OCI-LY7 (cell line): ENCODE measurements at regions not wholly inside any gene's neighbourhood (a gene's known extent, or its start where the extent isn't known, plus 50 kb on each side); places are given as distances from the start of the nearest gene placed in this dataset.

ENCODE experiments used
- BruUV-seq: library from RNA; stranded (reverse); fragments of 400-500 nt; replicated peaks from 2 replicates; lab custom pipeline; 2021; lab: Mats Ljungman, UMichigan
- CTCF ChIA-PET: fragments of 300-600 bp; sonication (Branson Sonifier 250); formaldehyde crosslinking; loops from one replicate; lab custom pipeline; 2022; ENCODE audit warnings: antibody characterized with exemption; ENCODE audit not compliant: unreplicated experiment; lab: Charles Lee
- POLR2A ChIA-PET: fragments of 300-600 bp; sonication (Branson Sonifier 250); formaldehyde crosslinking; loops from one replicate; lab custom pipeline; 2022; ENCODE audit warnings: antibody characterized with exemption; lab: Charles Lee
- DNase-seq: peaks from one replicate; pipeline ENCODE4 v3.0.0-alpha.2; 2015; ENCODE audit warnings: low spot score
- H2AFZ ChIP-seq: fragments of 200-600 bp; sonication (generic), shearing (Covaris generic); 2 replicates; pipeline ENCODE4 v1.6.1; 2014; ENCODE audit warnings: mild to moderate bottlenecking, antibody characterized with exemption, low read length, moderate library complexity
- H3K27ac ChIP-seq: fragments of 200-600 bp; sonication (generic); 2 replicates; pipeline ENCODE4 v1.5.1; 2014; ENCODE audit warnings: mixed run types, low read depth, mild to moderate bottlenecking, moderate library complexity, low read length, inconsistent platforms; ENCODE audit not compliant: poor library complexity, severe bottlenecking
- H3K36me3 ChIP-seq: fragments of 200-600 bp; sonication (generic); 2 replicates; pipeline ENCODE4 v1.6.1; 2014; ENCODE audit warnings: mild to moderate bottlenecking, antibody characterized with exemption, low read length, moderate library complexity, mixed read lengths; ENCODE audit not compliant: insufficient read depth
- H3K4me1 ChIP-seq: fragments of 200-600 bp; sonication (generic); 2 replicates; pipeline ENCODE4 v1.5.1; 2014; ENCODE audit warnings: mild to moderate bottlenecking, low read length; ENCODE audit not compliant: insufficient read depth, poor library complexity, severe bottlenecking
- H3K4me2 ChIP-seq: fragments of 200-600 bp; sonication (generic); 2 replicates; pipeline ENCODE4 v1.6.1; 2014; ENCODE audit warnings: mild to moderate bottlenecking, low read length
- H3K4me3 ChIP-seq: fragments of 200-600 bp; sonication (generic); 2 replicates; pipeline ENCODE4 v1.5.1; 2014; ENCODE audit warnings: mild to moderate bottlenecking, low read depth, low read length; ENCODE audit not compliant: poor library complexity, severe bottlenecking
- H3K79me2 ChIP-seq: fragments of 200-600 bp; sonication (generic); 2 replicates; pipeline ENCODE4 v1.6.1; 2016; ENCODE audit warnings: low read depth, mild to moderate bottlenecking, low read length, moderate library complexity, mixed read lengths; ENCODE audit not compliant: insufficient read depth
- H3K9me2 ChIP-seq: fragments of 200-600 bp; sonication (generic); 2 replicates; pipeline ENCODE4 v1.6.1; 2016; ENCODE audit warnings: mild to moderate bottlenecking, low read length, mixed read lengths; ENCODE audit not compliant: insufficient read depth
- H3K9me3 ChIP-seq: fragments of 200-600 bp; sonication (generic); 2 replicates; pipeline ENCODE4 v1.6.1; 2014; ENCODE audit warnings: mild to moderate bottlenecking, mixed run types, low read length, mixed read lengths
- H4K20me1 ChIP-seq: fragments of 200-600 bp; sonication (generic); 2 replicates; pipeline ENCODE4 v1.6.1; 2014; ENCODE audit warnings: mild to moderate bottlenecking, antibody characterized with exemption, low read length, moderate library complexity, mixed read lengths; ENCODE audit not compliant: insufficient read depth
- CTCF ChIP-seq: fragments of 200-600 bp; sonication (generic); conservative IDR thresholded peaks from 2 replicates; pipeline ENCODE4 v1.5.1; 2014; ENCODE audit warnings: mild to moderate bottlenecking, antibody characterized with exemption, low read length, moderate library complexity, mixed read lengths
- EZH2phosphoT487 ChIP-seq: fragments of 200-600 bp; sonication (generic); IDR thresholded peaks from 2 replicates; pipeline ENCODE4 v1.6.1; 2018; ENCODE audit warnings: low read depth, borderline replicate concordance, mild to moderate bottlenecking, mixed run types, antibody characterized with exemption, low read length, moderate library complexity, mixed read lengths
- intact Hi-C: fragments of 100-400 bp; cut with micrococcal nuclease; formaldehyde crosslinking; loops from one replicate; pipeline ENCODE4 v1.10.0; 2022; ENCODE audit not compliant: unreplicated experiment

- no peak overlapping the region for H3K4me3 ChIP-seq
- H3K4me2 ChIP-seq = no peak overlapping the region
- H3K4me1 ChIP-seq = no peaks in the 10 kb centered on the region
- H3K9me3 ChIP-seq = no peaks in the 10 kb centered on the region
- H2AFZ ChIP-seq = no peak overlapping the region
- no peaks in the 10 kb centered on the region for H3K79me2 ChIP-seq
- no peaks in the 10 kb centered on the region for H3K36me3 ChIP-seq
- H4K20me1 ChIP-seq = no peaks in the 10 kb centered on the region
- no peak for TF ChIP-seq CTCF
- TF ChIP-seq EZH2phosphoT487 = no peak
- DNase-seq = no peak
- H3K27ac ChIP-seq = no peak overlapping the region
- no peaks in the 10 kb centered on the region for H3K9me2 ChIP-seq
- POLR2A ChIA-PET = no interaction called here
- no TSS peak for BruUV-seq
- intact Hi-C loops = no loop called here
- CTCF ChIA-PET = no interaction called here
These were observed 156.5 kb downstream of the PAWR start for GRCh38 chr12:79534029-79534867.

GRCh38 chr12:79532907-79533288 lies 157.9 kb downstream of the PAWR start:
- no peaks in the 10 kb centered on the region for H3K9me3 ChIP-seq
- CTCF ChIA-PET = no interaction called here
- no TSS peak for BruUV-seq
- no peak overlapping the region for H3K4me3 ChIP-seq
- TF ChIP-seq EZH2phosphoT487 (no peak), CTCF (no peak)
- H3K36me3 ChIP-seq = no peaks in the 10 kb centered on the region
- intact Hi-C loops = no loop called here
- H3K79me2 ChIP-seq = no peaks in the 10 kb centered on the region
- no peaks in the 10 kb centered on the region for H4K20me1 ChIP-seq
- no peak overlapping the region for H2AFZ ChIP-seq
- no peaks in the 10 kb centered on the region for H3K9me2 ChIP-seq
- no peak for DNase-seq
- POLR2A ChIA-PET = no interaction called here
- no peaks in the 10 kb centered on the region for H3K4me1 ChIP-seq
- no peak overlapping the region for H3K27ac ChIP-seq
- no peak overlapping the region for H3K4me2 ChIP-seq

- H3K4me1 ChIP-seq = no peaks in the 10 kb centered on the region
- POLR2A ChIA-PET = interaction anchor here (1.1 kb wide), 1 partner anchor 29 kb away, joined by 3 read pairs; no protein-coding TSS in a partner anchor
- no TSS peak for BruUV-seq
- H3K9me3 ChIP-seq = no peaks in the 10 kb centered on the region
- H3K27ac ChIP-seq = no peak overlapping the region
- no peaks in the 10 kb centered on the region for H4K20me1 ChIP-seq
- H3K4me2 ChIP-seq = no peak overlapping the region
- CTCF ChIA-PET = no interaction called here
- no peak overlapping the region for H2AFZ ChIP-seq
- no peak for TF ChIP-seq CTCF
- no peak for TF ChIP-seq EZH2phosphoT487
- no peaks in the 10 kb centered on the region for H3K36me3 ChIP-seq
- H3K4me3 ChIP-seq = no peak overlapping the region
- H3K79me2 ChIP-seq = no peaks in the 10 kb centered on the region
- DNase-seq = no peak
- H3K9me2 ChIP-seq = no peaks in the 10 kb centered on the region
- intact Hi-C loops = no loop called here
These were observed 159.2 kb downstream of the PAWR start for GRCh38 chr12:79531518-79531917.
